NCI-H2081 treated with DMSO at 0.1 percent for 48 hours (cell line): ENCODE measurements at regions not wholly inside any gene's neighbourhood (a gene's known extent, or its start where the extent isn't known, plus 50 kb on each side); places are given as distances from the start of the nearest gene placed in this dataset.
"Not testable (repeated sequence)": the region's sequence is repeated elsewhere in the genome, so short reads cannot be mapped to it uniquely, and the experiment has no call there.

Source experiments
- DNase-seq: peaks from one replicate; lab custom pipeline; 2025; lab: John Stamatoyannopoulos, UW

- no peak for DNase-seq
Measured at GRCh38 chr21:17146426-17146825, 366.4 kb upstream of the CXADR start.

DNA sequence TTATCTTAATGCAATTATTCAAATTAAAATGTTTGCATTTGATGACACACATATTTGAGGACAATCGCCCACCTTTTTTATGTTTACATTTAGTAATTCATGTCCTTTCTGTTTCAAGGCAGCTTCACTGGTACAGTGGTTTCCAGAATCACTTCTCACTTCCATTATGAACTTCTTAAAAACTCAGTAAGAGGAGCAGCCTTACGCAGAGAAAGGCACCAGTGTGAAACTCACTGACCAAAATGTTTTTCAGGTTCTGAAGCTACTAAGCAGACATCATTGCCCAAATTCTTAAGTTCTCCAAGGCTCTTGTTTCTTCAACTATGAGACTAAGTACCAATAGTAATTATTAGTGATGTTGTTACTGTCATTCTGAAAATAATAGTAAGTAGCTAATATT is 353.1 kb upstream of the CXADR start:
- DNase-seq = no peak

- no peak for DNase-seq
Measured at GRCh38 chr21:17185674-17186073, 327.2 kb upstream of the CXADR start.

GRCh38 chr21:17189963-17190362 is 322.9 kb upstream of the CXADR start:
- DNase-seq = no peak

GRCh38 chr21:17191346-17191993 is 321.4 kb upstream of the CXADR start:
- DNase-seq = no peak

- no peak for DNase-seq
Measured at GRCh38 chr21:17195351-17195750, 317.5 kb upstream of the CXADR start.

GRCh38 chr21:17195976-17196375 is 316.9 kb upstream of the CXADR start:
- DNase-seq = no peak

GRCh38 chr21:17196623-17197022 is 316.2 kb upstream of the CXADR start:
- DNase-seq = no peak

DNA sequence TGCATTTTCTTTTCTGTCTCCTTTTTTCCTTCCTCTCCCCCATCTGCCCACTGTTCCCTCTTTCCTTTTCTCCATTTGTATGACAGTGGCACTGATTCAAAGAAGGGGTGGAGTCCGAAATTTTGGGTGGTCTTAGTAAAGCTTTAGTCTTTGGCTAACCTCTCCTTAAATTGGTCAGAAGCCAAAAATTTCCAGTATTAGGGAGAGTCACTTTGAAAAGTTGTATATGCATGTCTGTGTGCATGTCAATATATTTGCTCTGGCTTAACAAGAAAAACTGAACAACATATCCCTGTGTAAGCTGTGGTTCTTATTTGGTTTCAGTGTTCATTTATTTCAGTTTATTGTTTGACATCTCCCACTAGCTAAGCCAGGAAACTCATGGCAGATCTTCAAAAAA is 314.8 kb upstream of the CXADR start:
- no peak for DNase-seq

DNA sequence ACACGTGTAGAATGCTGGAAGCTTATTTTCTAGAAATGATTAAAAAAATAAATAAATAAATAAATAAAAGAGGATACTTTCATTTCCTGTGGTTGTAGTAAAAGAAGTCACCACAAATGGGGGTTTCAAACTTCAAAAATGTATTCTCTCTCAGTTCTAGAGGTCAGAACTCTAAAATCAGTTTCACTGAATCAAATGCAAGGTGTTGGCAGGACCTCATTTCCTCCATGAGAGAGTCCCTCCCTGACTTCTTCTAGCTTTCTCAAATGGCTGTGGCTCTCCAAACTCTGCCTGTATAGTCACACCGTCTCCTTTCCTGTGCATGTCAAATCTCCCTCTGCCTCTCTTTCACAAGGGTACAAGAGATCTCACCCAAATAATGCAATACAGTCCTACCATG is 312.6 kb upstream of the CXADR start:
- DNase-seq = no peak

DNA sequence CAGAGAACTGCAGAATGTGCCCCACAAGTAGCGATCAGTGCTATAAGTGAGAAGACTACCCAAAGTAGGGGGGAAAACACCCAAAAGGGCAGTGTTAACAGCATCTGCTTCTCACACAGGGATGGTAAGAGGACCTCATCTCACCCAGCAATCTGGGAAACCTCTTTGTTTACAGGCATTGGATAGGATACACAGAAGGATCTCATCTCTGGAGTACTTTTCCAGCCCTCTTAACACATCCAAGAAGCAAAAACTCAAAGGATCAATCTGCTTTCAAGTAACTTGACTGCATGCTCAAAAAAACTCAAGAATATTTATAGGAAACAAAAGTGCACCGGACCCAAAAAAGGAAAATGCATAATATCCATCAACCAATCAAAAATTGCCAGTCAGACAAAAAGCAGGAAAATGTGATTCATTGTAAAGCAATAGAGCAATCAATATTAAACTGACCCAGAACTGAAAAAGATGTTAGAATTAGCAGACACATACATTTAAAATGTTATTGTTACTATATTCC is 311.0 kb upstream of the CXADR start:
- no peak for DNase-seq

GRCh38 chr21:17214801-17215200 is 298.0 kb upstream of the CXADR start:
- DNase-seq = no peak

DNA sequence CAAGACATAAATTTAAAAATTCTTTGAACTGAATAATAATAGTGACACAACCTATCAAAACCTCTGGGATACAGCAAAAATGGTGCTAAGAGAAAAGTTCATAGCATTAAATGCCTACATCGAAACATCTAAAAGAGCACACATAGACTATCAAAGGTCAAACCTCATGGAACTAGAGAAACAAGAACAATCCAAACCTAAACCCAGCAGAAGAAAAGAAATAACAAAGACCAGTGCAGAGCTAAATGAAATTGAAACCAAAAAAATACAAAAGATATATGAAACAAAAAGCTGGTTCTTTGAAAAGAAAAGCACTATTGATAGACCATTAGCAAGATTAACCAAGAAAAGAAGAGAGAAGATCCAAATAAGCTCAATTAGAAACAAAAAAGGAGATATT is 293.8 kb upstream of the CXADR start:
- not testable (repeated sequence) for DNase-seq

- no peak for DNase-seq
Measured at GRCh38 chr21:17231124-17231523, 281.7 kb upstream of the CXADR start.

DNA sequence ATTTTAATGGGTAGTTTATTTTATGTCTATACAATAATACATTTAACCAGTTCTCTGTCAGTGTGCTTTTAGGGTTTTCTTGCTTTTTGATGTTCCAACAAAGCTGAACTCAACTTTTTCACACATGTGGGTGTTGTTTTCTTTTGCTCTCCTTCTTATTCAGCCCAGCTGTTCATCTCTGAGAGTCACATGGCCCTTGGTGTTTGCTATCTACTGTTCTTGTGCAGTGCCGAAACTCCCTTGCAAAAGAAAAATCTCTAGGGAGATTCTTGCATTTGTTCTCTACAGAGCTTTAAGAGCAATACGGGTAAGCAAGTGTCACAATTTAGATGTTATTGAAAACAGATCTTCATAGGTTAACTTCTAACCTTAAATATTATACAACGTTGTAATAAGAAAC is 281.1 kb upstream of the CXADR start:
- no peak for DNase-seq

DNA sequence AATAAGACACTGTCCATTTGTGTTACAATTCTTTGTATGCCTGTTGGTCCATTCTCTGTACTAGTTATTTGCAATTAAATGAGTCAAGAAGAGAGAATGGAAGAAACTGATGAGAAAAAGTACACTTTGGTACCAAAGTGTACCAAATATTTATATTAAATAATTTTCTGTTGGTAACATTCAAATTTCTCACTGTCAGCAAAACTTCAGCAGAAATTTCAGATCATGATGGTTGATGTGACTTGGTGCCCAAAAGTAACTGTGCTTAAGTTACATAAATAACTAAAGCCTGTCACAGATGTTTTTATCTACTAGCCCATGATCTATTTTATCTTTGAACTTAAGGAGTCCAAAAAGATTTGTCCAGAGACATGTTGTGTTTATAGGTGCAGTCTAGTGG is 274.4 kb upstream of the CXADR start:
- DNase-seq = no peak

DNA sequence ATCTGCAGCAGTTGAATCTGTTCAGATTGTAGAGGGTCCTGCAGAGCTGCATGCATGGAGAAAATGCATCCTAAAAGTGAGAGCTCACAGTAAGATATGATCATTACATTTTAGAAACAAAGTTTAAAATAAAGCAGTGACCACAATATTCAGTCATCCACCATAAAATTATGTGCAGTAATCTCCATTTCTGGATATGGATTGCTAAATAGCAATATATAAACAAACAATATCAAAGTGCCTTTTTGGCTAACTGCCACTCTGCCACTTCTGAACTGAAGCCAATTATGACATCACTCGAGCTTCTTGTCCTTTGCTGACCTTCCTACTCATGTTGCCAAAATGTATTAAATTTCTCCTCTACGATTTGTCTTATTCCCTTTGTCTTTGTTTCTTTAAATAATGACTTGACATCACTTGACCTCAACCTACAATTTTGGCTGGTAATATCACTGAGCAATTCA is 262.0 kb upstream of the CXADR start:
- DNase-seq = no peak

DNA sequence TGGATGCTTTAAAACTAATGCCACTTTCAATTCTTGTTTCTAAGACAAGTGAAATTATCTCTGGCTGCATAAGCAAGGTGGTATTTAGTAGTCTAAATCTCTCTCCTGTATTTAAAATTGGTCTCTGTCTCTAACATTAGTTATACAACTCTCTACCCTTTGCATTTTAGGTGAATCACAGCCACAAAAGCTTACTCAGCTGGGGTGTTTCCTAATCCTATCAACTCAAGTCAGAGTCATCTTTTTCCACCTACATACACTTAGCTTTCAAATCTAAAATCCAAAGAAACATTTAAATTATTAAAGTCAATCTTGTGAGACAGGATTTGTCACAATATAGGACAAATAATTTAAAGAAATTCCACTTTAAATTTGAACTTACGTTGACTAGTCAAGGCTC is 255.1 kb upstream of the CXADR start:
- no peak for DNase-seq

GRCh38 chr21:17264182-17264581 is 248.7 kb upstream of the CXADR start:
- no peak for DNase-seq

GRCh38 chr21:17269760-17270159 is 243.1 kb upstream of the CXADR start:
- DNase-seq = no peak

- no peak for DNase-seq
Measured at GRCh38 chr21:17270229-17270628, 242.6 kb upstream of the CXADR start.

- DNase-seq = no peak
Measured at GRCh38 chr21:17279663-17280062, 233.2 kb upstream of the CXADR start.

DNA sequence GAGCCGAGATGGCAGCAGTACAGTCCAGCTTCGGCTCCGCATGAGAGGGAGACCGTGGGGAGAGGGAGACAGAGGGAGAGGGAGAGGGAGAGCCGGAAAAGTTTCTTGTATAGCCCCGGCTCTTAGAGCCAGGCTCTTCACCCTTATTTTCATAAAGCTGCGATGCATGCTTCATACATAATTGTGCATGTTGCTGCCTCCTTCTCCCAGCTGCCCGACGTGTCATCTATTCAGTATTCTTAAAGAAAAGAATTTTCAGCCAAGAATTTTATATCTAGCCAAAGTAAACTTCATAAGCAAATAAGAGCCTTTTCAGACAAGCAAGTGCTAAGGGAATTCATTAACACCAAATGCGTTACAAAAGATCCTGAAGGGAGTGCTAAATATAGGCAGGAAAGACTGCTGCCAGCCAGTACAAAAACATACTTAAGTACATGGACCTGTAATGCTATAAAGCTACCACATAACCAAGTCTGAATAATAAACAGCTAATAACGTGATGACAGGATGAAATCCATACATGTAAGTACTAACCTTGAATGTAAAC is 219.8 kb upstream of the CXADR start:
- DNase-seq = not testable (repeated sequence)

DNA sequence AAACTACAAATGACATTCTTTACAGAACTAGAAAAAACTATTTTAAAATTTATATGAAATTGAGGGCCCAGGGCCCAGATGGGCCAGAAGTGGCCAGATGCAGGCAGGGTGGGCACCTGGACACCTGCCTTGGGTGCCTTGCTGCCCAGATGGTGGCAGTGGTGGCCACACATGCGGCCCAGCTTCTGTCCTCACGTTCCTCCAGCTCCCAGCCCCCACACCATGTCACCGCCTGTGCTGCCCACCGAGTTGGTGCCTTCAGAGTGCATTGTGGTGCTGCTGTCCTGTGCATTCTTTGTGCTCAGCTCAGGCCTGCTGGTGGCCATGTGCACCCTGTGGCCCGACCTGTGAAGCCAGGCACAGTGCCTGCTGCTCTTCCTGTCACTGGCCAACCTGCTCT is 216.8 kb upstream of the CXADR start:
- DNase-seq = no peak
